Breast epithelium (tissue), 3 donors: ENCODE measurements at regions not wholly inside any gene's neighbourhood (a gene's known extent, or its start where the extent isn't known, plus 50 kb on each side); places are given as distances from the start of the nearest gene placed in this dataset.

Experiments used
- CTCF ChIP-seq, 3 donors: fragments of 450-650 bp; IDR thresholded peaks; one replicate each; pipeline ENCODE4 v1.5.1; 2016 to 2017; ENCODE audit warnings: antibody characterized with exemption in 3 of 3, mild to moderate bottlenecking in 3 of 3, moderate library complexity in 3 of 3
- POLR2A ChIP-seq: fragments of 450-650 bp; IDR thresholded peaks from one replicate; pipeline ENCODE4 v1.6.1; 2016; ENCODE audit warnings: antibody characterized with exemption, mild to moderate bottlenecking, moderate library complexity
- POLR2AphosphoS5 ChIP-seq, 3 donors: sonication (generic); formaldehyde crosslinking; IDR thresholded peaks; one replicate each; pipeline ENCODE4 v1.6.1; 2017; ENCODE audit warnings: antibody characterized with exemption in 3 of 3

- TF ChIP-seq CTCF (IDR thresholded peaks at IDR 0.05) (no peak), POLR2A (no peak), POLR2AphosphoS5 (IDR thresholded peaks at IDR 0.05) (no peak)
Measured at GRCh38 chr3:87993566-87993965, 65.2 kb downstream of the CGGBP1 start.
